Esophagus muscularis mucosa (tissue), 4 donors: ENCODE measurements at regions not wholly inside any gene's neighbourhood (a gene's known extent, or its start where the extent isn't known, plus 50 kb on each side); places are given as distances from the start of the nearest gene placed in this dataset.

Source experiments
- DNase-seq: peaks from one replicate; pipeline ENCODE4 v3.0.0-alpha.2; 2017; ENCODE audit errors: extremely low spot score
- H3K27ac ChIP-seq, 4 donors: fragments of 200-600 bp; sonication (generic); replicated peaks in 1 of 4; 1 replicate in 3 of 4; 2 replicates in 1 of 4; pipeline ENCODE4 v1.5.1; 2016 to 2019; ENCODE audit warnings: mild to moderate bottlenecking in 1 of 4
- H3K27me3 ChIP-seq, 4 donors: fragments of 200-600 bp; sonication (generic); one replicate each; pipeline versions ENCODE4 v1.5.1 to v1.6.0; 2016 to 2019
- H3K36me3 ChIP-seq, 4 donors: fragments of 200-600 bp; sonication (generic); one replicate each; pipeline ENCODE4 v1.5.1; 2016 to 2019
- H3K4me1 ChIP-seq, 4 donors: fragments of 200-600 bp; sonication (generic); one replicate each; pipeline ENCODE4 v1.5.1; 2016 to 2019
- H3K4me3 ChIP-seq, 4 donors: fragments of 200-600 bp; sonication (generic); 1 replicate in 2 of 4; 2 replicates in 2 of 4; pipeline ENCODE4 v1.5.1; 2016 to 2019; ENCODE audit warnings: mild to moderate bottlenecking in 4 of 4, moderate library complexity in 1 of 4
- H3K9me3 ChIP-seq, 4 donors: fragments of 200-600 bp; sonication (generic); 1 replicate in 3 of 4; 2 replicates in 1 of 4; pipeline ENCODE4 v1.5.1; 2016 to 2019
- CTCF ChIP-seq, 3 experiments: fragments of 200-600 bp in 2 of 3; fragments of 450-650 bp in 1 of 3; sonication (generic) in 2 of 3; IDR thresholded peaks; one replicate each; pipeline ENCODE4 v1.5.1; 2017 to 2019; ENCODE audit warnings: antibody characterized with exemption in 3 of 3, mild to moderate bottlenecking in 2 of 3, moderate library complexity in 1 of 3
- EP300 ChIP-seq: sonication (generic); formaldehyde crosslinking; IDR thresholded peaks from one replicate; pipeline ENCODE4 v1.6.1; 2017; ENCODE audit warnings: antibody characterized with exemption
- POLR2A ChIP-seq: fragments of 450-650 bp; IDR thresholded peaks from one replicate; pipeline ENCODE4 v1.6.1; 2017; ENCODE audit warnings: antibody characterized with exemption, moderate library complexity, mild to moderate bottlenecking, low read depth
- POLR2AphosphoS5 ChIP-seq, 2 donors: sonication (generic); formaldehyde crosslinking; IDR thresholded peaks; one replicate each; pipeline ENCODE4 v1.6.1; 2017; ENCODE audit warnings: antibody characterized with exemption in 2 of 2
- WGBS: methylation state at CpG from one replicate; pipeline ENCODE4 v1.1.5; 2018; 5-methylcytosine and 5-hydroxymethylcytosine counted together
- intact Hi-C: fragments of 100-400 bp; cut with DNase I; formaldehyde crosslinking; loops from one replicate; pipeline ENCODE4 v1.15.1; 2023

GRCh38 chr3:124529826-124530571, 200.3 kb upstream of the UMPS start:
- no peaks in the 10 kb centered on the region for H3K9me3 ChIP-seq
- intact Hi-C loops: no loop called here
- TF ChIP-seq EP300 (no peak), POLR2AphosphoS5 (IDR thresholded peaks at IDR 0.05) (no peak), POLR2A (no peak), CTCF (IDR thresholded peaks at IDR 0.05) (no peak)
- no peaks in the 10 kb centered on the region for H3K4me1 ChIP-seq
- no peak overlapping the region for H3K27ac ChIP-seq
- no peak for DNase-seq
- H3K36me3 ChIP-seq: no peaks in the 10 kb centered on the region
- no peaks in the 10 kb centered on the region for H3K27me3 ChIP-seq
- 91% methylated on average over 3 of the region's 3 CpGs for WGBS
- no peak overlapping the region for H3K4me3 ChIP-seq

GRCh38 chr3:124530916-124531315, 199.3 kb upstream of the UMPS start:
- intact Hi-C loops: no loop called here
- TF ChIP-seq POLR2A (no peak), POLR2AphosphoS5 (IDR thresholded peaks at IDR 0.05) (no peak)
- Histone ChIP-seq H3K4me1 (no peaks in the 10 kb centered on the region), H3K27me3 (no peaks in the 10 kb centered on the region), H3K36me3 (no peaks in the 10 kb centered on the region), H3K27ac (no peak overlapping the region), H3K9me3 (no peaks in the 10 kb centered on the region), H3K4me3 (no peak overlapping the region)
- no peak for DNase-seq

GRCh38 chr3:124532071-124532470, 198.2 kb upstream of the UMPS start:
- no peak for DNase-seq
- H3K27ac ChIP-seq: no peak overlapping the region
- intact Hi-C loops: no loop called here
- H3K36me3 ChIP-seq: no peaks in the 10 kb centered on the region
- WGBS: 75% methylated on average over 1 of the region's 1 CpG
- H3K27me3 ChIP-seq: no peaks in the 10 kb centered on the region
- H3K4me3 ChIP-seq: no peak overlapping the region
- no peak for TF ChIP-seq CTCF (IDR thresholded peaks at IDR 0.05)
- H3K9me3 ChIP-seq: no peaks in the 10 kb centered on the region
- no peaks in the 10 kb centered on the region for H3K4me1 ChIP-seq

- 70% methylated on average over 1 of the region's 1 CpG for WGBS
- no peak overlapping the region for H3K4me3 ChIP-seq
- no peaks in the 10 kb centered on the region for H3K9me3 ChIP-seq
- no peak for DNase-seq
- H3K36me3 ChIP-seq: no peaks in the 10 kb centered on the region
- TF ChIP-seq POLR2AphosphoS5 (IDR thresholded peaks at IDR 0.05) (no peak), EP300 (no peak), POLR2A (no peak), CTCF (IDR thresholded peaks at IDR 0.05) (no peak)
- no peak overlapping the region for H3K27ac ChIP-seq
- intact Hi-C loops: no loop called here
- no peaks in the 10 kb centered on the region for H3K27me3 ChIP-seq
- no peaks in the 10 kb centered on the region for H3K4me1 ChIP-seq
These were observed 194.9 kb upstream of the UMPS start for GRCh38 chr3:124535306-124535705.

GRCh38 chr3:124540550-124541211, 189.6 kb upstream of the UMPS start:
- 89% methylated on average over 6 of the region's 6 CpGs for WGBS
- TF ChIP-seq POLR2AphosphoS5 (IDR thresholded peaks at IDR 0.05) (no peak), POLR2A (no peak), EP300 (no peak), CTCF (IDR thresholded peaks at IDR 0.05) (no peak)
- Histone ChIP-seq H3K36me3 (no peaks in the 10 kb centered on the region), H3K27ac (no peak overlapping the region), H3K27me3 (no peaks in the 10 kb centered on the region), H3K4me3 (no peak overlapping the region), H3K4me1 (no peaks in the 10 kb centered on the region), H3K9me3 (no peaks in the 10 kb centered on the region)
- no peak for DNase-seq
- intact Hi-C loops: no loop called here
